HepG2 (cell line): ENCODE measurements at regions not wholly inside any gene's neighbourhood (a gene's known extent, or its start where the extent isn't known, plus 50 kb on each side); places are given as distances from the start of the nearest gene placed in this dataset.

Experiments
- FOXP1 ChIP-seq, 2 experiments: fragments of 450-650 bp in 1 of 2; IDR thresholded peaks; 2 replicates each; pipeline ENCODE4 v1.6.1; 2017 to 2018; ENCODE audit warnings: antibody characterized with exemption in 1 of 2
- JUN ChIP-seq: sonication (generic); formaldehyde crosslinking; IDR thresholded peaks from 2 replicates; pipeline ENCODE4 v1.4.0; 2020; ENCODE audit warnings: mild to moderate bottlenecking, missing genetic modification reagents
- KIAA2018 ChIP-seq: sonication (generic); formaldehyde crosslinking; IDR thresholded peaks from 2 replicates; pipeline ENCODE4 v1.5.0; 2020; ENCODE audit warnings: mild to moderate bottlenecking, missing genetic modification reagents, borderline replicate concordance
- MYC ChIP-seq: sonication (generic); formaldehyde crosslinking; IDR thresholded peaks from 2 replicates; pipeline ENCODE4 v1.9.0; 2021; ENCODE audit warnings: missing genetic modification reagents, borderline replicate concordance
- NPAS2 ChIP-seq: sonication (generic); formaldehyde crosslinking; IDR thresholded peaks from 2 replicates; pipeline ENCODE4 v1.8.0; 2022; ENCODE audit warnings: mild to moderate bottlenecking, missing genetic modification reagents, borderline replicate concordance
- POLR2A ChIP-seq, 2 experiments: IDR thresholded peaks; 2 replicates each; pipeline ENCODE4 v1.6.1; 2011; ENCODE audit warnings: low read depth in 2 of 2, low read length in 2 of 2, mild to moderate bottlenecking in 1 of 2, moderate library complexity in 1 of 2; ENCODE audit not compliant: insufficient read depth in 1 of 2
- POLR2AphosphoS5 ChIP-seq: IDR thresholded peaks from 2 replicates; pipeline ENCODE4 v1.6.1; 2012; ENCODE audit warnings: low read depth, low read length
- RELA ChIP-seq: sonication (generic); formaldehyde crosslinking; IDR thresholded peaks from 2 replicates; pipeline ENCODE4 v1.4.0; 2020; ENCODE audit warnings: missing genetic modification reagents
- TAF1 ChIP-seq: sonication (generic); formaldehyde crosslinking; IDR thresholded peaks from 2 replicates; pipeline ENCODE4 v1.4.0; 2020; ENCODE audit warnings: missing genetic modification reagents
- TGIF2 ChIP-seq: IDR thresholded peaks from 2 replicates; pipeline ENCODE4 v1.6.1; 2016; ENCODE audit warnings: control low read depth, missing compliant biosample characterization
- ZBTB26 ChIP-seq: IDR thresholded peaks from 2 replicates; pipeline ENCODE4 v1.6.1; 2016; ENCODE audit warnings: missing compliant biosample characterization, missing genetic modification reagents, borderline replicate concordance
- TF ChIP-seq, protein P1 (sequence below): sonication (generic); formaldehyde crosslinking; IDR thresholded peaks from 2 replicates; pipeline ENCODE4 v1.4.0; 2020; ENCODE audit warnings: mild to moderate bottlenecking, missing genetic modification reagents

DNA sequence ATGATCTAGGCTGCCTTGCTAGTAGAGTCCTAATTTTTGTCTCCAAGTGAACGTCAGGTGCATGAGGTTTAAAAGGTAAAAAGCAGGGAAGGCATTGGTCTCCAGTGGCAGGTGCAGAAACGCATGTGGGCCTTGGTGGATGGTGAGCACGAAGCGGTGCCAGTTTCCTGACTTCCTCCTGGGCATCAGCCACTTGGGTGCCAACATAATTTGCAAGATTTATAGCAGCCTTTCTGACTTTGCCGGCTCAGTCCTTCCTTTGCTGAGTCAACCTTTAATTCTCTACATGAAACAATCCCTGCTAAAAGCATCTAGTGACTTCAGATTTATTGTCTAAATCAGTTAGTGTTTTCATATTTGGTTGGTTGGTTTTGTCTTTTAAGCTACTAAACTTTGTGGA lies 355.7 kb upstream of the TMEM132C start:
- TF ChIP-seq POLR2A (IDR thresholded peaks at IDR 0.05; ENCODE audit: insufficient read depth in 1 of 2, low read depth in 2 of 2, low read length in 2 of 2) (no peak), TAF1 (CRISPR knock-in tag) (no peak), POLR2AphosphoS5 (no peak), RELA (CRISPR knock-in tag) (no peak), NPAS2 (CRISPR knock-in tag) (no peak), JUN (no peak), KIAA2018 (CRISPR knock-in tag) (no peak), MYC (CRISPR knock-in tag) (no peak), ZBTB26 (CRISPR knock-in tag) (no peak), TGIF2 (CRISPR knock-in tag) (no peak), FOXP1 (IDR thresholded peaks at IDR 0.05) (no peak), FOXP1 (CRISPR knock-in tag; IDR thresholded peaks at IDR 0.05) (no peak)
- TF ChIP-seq, protein P1, sequence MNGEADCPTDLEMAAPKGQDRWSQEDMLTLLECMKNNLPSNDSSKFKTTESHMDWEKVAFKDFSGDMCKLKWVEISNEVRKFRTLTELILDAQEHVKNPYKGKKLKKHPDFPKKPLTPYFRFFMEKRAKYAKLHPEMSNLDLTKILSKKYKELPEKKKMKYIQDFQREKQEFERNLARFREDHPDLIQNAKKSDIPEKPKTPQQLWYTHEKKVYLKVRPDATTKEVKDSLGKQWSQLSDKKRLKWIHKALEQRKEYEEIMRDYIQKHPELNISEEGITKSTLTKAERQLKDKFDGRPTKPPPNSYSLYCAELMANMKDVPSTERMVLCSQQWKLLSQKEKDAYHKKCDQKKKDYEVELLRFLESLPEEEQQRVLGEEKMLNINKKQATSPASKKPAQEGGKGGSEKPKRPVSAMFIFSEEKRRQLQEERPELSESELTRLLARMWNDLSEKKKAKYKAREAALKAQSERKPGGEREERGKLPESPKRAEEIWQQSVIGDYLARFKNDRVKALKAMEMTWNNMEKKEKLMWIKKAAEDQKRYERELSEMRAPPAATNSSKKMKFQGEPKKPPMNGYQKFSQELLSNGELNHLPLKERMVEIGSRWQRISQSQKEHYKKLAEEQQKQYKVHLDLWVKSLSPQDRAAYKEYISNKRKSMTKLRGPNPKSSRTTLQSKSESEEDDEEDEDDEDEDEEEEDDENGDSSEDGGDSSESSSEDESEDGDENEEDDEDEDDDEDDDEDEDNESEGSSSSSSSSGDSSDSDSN (CRISPR knock-in tag): no peak
